NCI-H446 (cell line): ENCODE measurements at regions not wholly inside any gene's neighbourhood (a gene's known extent, or its start where the extent isn't known, plus 50 kb on each side); places are given as distances from the start of the nearest gene placed in this dataset.
"Not testable (repeated sequence)": the region's sequence is repeated elsewhere in the genome, so short reads cannot be mapped to it uniquely, and the experiment has no call there.

Experiments used
- DNase-seq, 2 experiments: peaks; one replicate each; lab custom pipeline; 2025; lab: John Stamatoyannopoulos, UW

GRCh38 chr5:42989190-42989589, 50.9 kb downstream of the ANXA2R start:
- no peak for DNase-seq

- no peak for DNase-seq
Observed at GRCh38 chr5:42988568-42988967, 51.6 kb downstream of the ANXA2R start.

GRCh38 chr5:42985129-42986037, 54.7 kb downstream of the ANXA2R start:
- DNase-seq, result no peak

GRCh38 chr5:42984307-42984706, 55.8 kb downstream of the ANXA2R start:
- no peak for DNase-seq

DNA sequence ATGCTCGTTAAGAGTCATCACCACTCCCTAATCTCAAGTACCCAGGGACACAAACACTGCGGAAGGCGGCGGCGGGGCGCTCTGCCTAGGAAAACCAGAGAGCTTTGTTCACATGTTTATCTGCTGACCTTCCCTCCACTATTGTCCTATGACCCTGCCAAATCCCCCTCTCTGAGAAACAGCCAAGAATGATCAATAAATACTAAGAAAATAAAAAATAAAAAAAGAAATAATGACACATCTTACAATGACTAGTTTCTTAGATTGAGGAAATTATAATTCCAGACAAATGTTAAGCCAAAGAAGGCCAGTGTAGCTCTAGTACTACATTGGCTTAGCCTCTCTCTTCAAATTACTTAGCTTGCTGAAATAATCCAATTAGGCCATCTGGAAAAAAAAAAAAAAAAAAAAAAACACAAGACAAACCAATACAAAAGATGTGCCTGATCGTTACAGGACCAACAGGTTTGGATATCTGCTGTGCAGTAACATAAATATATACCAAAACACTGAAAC, 58.0 kb downstream of the ANXA2R start:
- no peak for DNase-seq

- DNase-seq, result not testable (repeated sequence)
Observed at GRCh38 chr5:42981417-42982106, 58.6 kb downstream of the ANXA2R start.

DNA sequence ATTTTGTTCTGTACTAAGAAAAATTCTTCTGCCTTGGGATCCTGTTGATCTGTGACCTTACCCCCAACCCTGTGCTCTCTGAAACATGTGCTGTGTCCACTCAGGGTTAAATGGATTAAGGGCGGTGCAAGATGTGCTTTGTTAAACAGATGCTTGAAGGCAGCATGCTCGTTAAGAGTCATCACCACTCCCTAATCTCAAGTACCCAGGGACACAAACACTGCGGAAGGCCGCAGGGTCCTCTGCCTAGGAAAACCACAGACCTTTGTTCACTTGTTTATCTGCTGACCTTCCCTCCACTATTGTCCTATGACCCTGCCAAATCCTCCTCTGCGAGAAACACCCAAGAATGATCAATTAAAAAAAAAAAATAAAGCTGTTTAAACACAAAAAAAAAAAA, 59.1 kb downstream of the ANXA2R start:
- DNase-seq, result not testable (repeated sequence)

GRCh38 chr5:42980391-42980790, 59.7 kb downstream of the ANXA2R start:
- DNase-seq, result not testable (repeated sequence)

- not testable (repeated sequence) for DNase-seq
Observed at GRCh38 chr5:42979242-42979641, 60.9 kb downstream of the ANXA2R start.

- no peak for DNase-seq
Observed at GRCh38 chr5:42974536-42974935, 65.6 kb downstream of the ANXA2R start.

DNA sequence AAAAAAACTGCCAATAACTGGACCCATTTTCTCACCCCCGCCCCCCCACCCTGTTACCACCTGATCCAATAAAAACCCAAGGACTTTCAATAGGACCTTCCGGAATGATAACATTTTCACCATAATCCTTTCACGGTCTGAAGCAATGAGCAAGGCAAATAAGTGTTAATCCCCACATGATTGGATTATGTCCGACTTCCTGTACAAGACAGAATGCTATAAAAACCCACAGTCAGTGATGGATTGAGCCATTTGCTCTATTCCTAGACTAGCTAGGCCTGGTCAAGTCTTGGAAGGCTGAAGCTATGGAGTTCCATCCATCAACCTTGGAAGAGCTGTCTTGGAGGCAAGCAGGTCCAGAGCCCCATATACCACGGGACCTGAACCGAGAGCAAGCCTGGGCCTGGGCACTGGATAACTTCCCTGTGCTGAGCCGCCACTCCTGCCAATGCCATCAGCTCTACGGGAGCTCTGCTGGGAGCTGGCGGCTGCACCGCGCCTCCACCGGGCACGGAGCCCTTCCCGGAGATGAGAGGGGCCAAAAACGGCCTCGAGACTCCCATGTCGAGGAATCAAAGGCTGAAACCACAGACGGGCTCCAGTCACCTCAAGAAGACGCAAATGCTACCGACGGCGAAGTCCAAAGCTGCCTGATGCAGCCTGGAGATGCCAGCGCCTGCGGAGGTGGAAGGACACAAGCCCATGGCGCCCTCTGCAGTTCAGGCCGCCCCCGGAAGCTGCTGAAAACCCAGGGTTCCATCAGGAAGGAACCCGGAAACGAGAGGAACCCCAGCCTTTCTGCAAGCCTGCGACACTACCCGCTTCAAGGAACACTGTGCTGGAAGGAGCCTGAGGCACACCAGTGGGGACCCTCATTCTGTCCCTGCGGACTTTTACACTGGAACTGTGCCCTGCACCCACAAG, 69.2 kb downstream of the ANXA2R start:
- no peak for DNase-seq

DNA sequence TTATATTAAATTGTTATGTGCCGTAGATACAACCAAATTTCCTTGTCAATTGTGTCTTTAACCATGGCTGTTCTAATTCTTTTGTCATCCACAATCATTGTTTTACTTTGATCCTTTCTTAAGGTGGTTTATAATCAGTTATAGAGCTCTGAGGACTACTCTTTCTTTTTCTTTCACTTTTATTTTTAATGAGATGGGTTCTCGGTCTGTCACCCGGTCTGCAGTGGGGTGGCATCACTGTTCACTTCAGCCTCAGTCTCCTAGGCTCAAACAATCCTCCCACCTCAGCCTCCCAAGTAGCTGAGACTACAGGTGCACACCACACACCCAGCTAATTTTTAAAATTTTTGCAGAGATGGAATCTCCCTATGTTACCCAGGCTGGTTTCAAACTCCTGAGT, 74.2 kb downstream of the ANXA2R start:
- no peak for DNase-seq

GRCh38 chr5:42963412-42963811, 76.7 kb downstream of the ANXA2R start:
- no peak for DNase-seq

- no peak for DNase-seq
Observed at GRCh38 chr5:42962124-42962523, 78.0 kb downstream of the ANXA2R start.

- DNase-seq, result no peak
Observed at GRCh38 chr5:42960506-42960905, 79.6 kb downstream of the ANXA2R start.

GRCh38 chr5:42956551-42956950, 83.6 kb downstream of the ANXA2R start:
- DNase-seq, result no peak

DNA sequence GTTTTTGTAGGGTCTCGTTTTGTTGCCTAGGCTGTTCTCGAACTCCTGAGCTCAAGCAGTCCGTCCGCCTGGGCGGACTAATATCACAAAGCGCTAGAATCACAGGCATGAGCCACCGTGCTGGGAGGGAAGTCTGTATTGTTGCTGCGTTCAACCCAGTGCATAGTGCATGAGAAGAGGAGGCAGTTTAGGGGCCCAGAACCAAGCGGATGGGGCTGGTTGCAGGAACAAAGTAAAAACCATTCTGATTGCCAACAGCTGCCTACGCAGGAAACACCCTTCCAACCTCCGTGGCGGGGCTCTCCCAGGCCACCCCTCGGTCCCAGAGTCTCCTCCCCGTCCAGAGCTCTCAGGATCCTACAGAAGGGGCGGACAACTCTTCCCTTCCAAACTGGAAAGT, 87.1 kb downstream of the ANXA2R start:
- DNase-seq, result no peak

- DNase-seq, result no peak
Observed at GRCh38 chr5:42952578-42952974, 87.5 kb downstream of the ANXA2R start.

DNA sequence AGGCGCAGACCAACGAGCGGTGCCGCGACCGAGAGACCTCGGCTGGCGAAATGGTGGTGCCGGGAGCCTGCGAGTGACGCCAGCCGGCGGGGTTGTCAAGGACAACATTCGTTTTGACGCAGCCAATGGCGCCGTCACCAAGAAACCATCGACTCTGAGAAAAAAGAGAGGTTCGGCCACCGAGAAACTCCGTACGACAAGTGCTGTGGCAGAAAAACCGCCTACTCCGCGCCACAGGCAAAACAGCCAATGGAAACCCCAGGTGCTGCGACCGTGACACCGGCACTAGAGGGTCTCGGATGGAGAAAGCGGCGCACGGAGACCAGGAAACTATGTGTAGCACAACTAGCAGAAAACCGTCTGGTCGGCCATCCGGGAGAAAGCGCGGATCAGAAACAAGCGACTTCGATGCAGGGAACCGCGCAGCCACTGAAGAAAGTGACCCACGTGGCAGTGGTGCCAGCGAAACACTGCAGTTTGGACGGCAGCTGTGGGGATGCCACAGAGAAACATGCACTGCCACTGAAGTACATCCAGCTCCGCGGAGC, 88.8 kb downstream of the ANXA2R start:
- no peak for DNase-seq

GRCh38 chr5:42950456-42951292, 89.4 kb downstream of the ANXA2R start:
- DNase-seq, result no peak

- no peak for DNase-seq
Observed at GRCh38 chr5:42950116-42950455, 90.0 kb downstream of the ANXA2R start.
